IMR-90 (cell line): ENCODE measurements at regions not wholly inside any gene's neighbourhood (a gene's known extent, or its start where the extent isn't known, plus 50 kb on each side); places are given as distances from the start of the nearest gene placed in this dataset.
A peak's percentile ranks its signal among the peaks of the same experiment; 100 is the strongest.

Experiments used
- ATAC-seq: fragments of 200-7000 bp; cut with Tn5 transposase; 2 replicates; pipeline ENCODE4 v1.9.1; 2020; ENCODE audit warnings: low read depth, mild to moderate bottlenecking, moderate library complexity
- BruUV-seq: library from RNA; stranded (reverse); fragments of 400-500 nt; replicated peaks from 2 replicates; lab custom pipeline; 2021; lab: Mats Ljungman, UMichigan
- CTCF ChIA-PET: fragments of 300-600 bp; formaldehyde crosslinking; extraction: SDS; loops from one replicate; lab custom pipeline; 2021; ENCODE audit warnings: antibody characterized with exemption; lab: Yijun Ruan, JAX
- POLR2A ChIA-PET: fragments of 300-600 bp; sonication (Branson Sonifier 250); formaldehyde crosslinking; loops from one replicate; lab custom pipeline; 2022; ENCODE audit warnings: antibody characterized with exemption; ENCODE audit not compliant: unreplicated experiment; lab: Charles Lee
- DNase-seq: peaks from one replicate; pipeline ENCODE4 v3.0.0; 2013
- H2AFZ ChIP-seq: replicated peaks from 2 replicates; pipeline ENCODE3; 2013; ENCODE audit warnings: low read length, mild to moderate bottlenecking; ENCODE audit not compliant: poor library complexity
- H2AK5ac ChIP-seq: 2 replicates; pipeline ENCODE4 v1.6.1; 2013; ENCODE audit warnings: low read depth, low read length, inconsistent platforms
- H2AK9ac ChIP-seq: replicated peaks from 2 replicates; pipeline ENCODE3; 2013; ENCODE audit warnings: mild to moderate bottlenecking, low read depth, low read length, moderate library complexity; ENCODE audit not compliant: poor library complexity
- H2BK120ac ChIP-seq: 2 replicates; pipeline ENCODE4 v1.6.1; 2013; ENCODE audit warnings: low read depth, low read length, inconsistent platforms
- H2BK15ac ChIP-seq: 3 replicates; pipeline ENCODE4 v1.6.1; 2013; ENCODE audit warnings: low read depth, low read length, inconsistent platforms
- H2BK20ac ChIP-seq: 2 replicates; pipeline ENCODE4 v1.6.1; 2013; ENCODE audit warnings: low read depth, mild to moderate bottlenecking, inconsistent platforms, low read length, moderate library complexity
- H2BK5ac ChIP-seq: 2 replicates; pipeline ENCODE4 v1.6.1; 2013; ENCODE audit warnings: mild to moderate bottlenecking, low read depth, low read length, inconsistent platforms; ENCODE audit not compliant: poor library complexity, severe bottlenecking
- H3K14ac ChIP-seq: replicated peaks from 2 replicates; pipeline ENCODE4 v1.6.1; 2013; ENCODE audit warnings: low read depth, low read length, inconsistent platforms
- H3K18ac ChIP-seq: 2 replicates; pipeline ENCODE4 v1.6.1; 2013; ENCODE audit warnings: low read depth, low read length, control low read depth
- H3K23ac ChIP-seq: 2 replicates; pipeline ENCODE4 v1.6.1; 2013; ENCODE audit warnings: low read depth, low read length, inconsistent platforms
- H3K27ac ChIP-seq: 2 replicates; pipeline ENCODE4 v1.5.1; 2013; ENCODE audit warnings: mild to moderate bottlenecking, control low read depth, low read length; ENCODE audit not compliant: insufficient read depth
- H3K27me3 ChIP-seq: 2 replicates; pipeline ENCODE4 v1.6.1; 2013; ENCODE audit warnings: low read length; ENCODE audit not compliant: control insufficient read depth, insufficient read depth
- H3K36me3 ChIP-seq: 2 replicates; pipeline ENCODE4 v1.6.1; 2013; ENCODE audit warnings: low read length, mixed read lengths; ENCODE audit not compliant: control insufficient read depth, insufficient read depth
- H3K4ac ChIP-seq: 2 replicates; pipeline ENCODE4 v1.6.1; 2013; ENCODE audit warnings: low read depth, low read length, inconsistent platforms
- H3K4me1 ChIP-seq: 2 replicates; pipeline ENCODE4 v1.6.1; 2013; ENCODE audit warnings: low read length, mixed read lengths; ENCODE audit not compliant: control insufficient read depth, insufficient read depth
- H3K4me2 ChIP-seq: 2 replicates; pipeline ENCODE4 v1.6.1; 2013; ENCODE audit warnings: low read depth, mild to moderate bottlenecking, control low read depth, low read length, moderate library complexity
- H3K4me3 ChIP-seq: 2 replicates; pipeline ENCODE4 v1.5.1; 2013; ENCODE audit warnings: low read depth, mild to moderate bottlenecking, control low read depth, low read length, moderate library complexity; ENCODE audit not compliant: insufficient read depth
- H3K56ac ChIP-seq: 2 replicates; pipeline ENCODE4 v1.6.1; 2013; ENCODE audit warnings: low read length, inconsistent platforms; ENCODE audit not compliant: insufficient read depth; ENCODE audit errors: extremely low read depth
- H3K79me1 ChIP-seq, 2 experiments: 2 replicates each; pipeline ENCODE4 v1.6.1; 2013; ENCODE audit warnings: low read length in 2 of 2, inconsistent platforms in 1 of 2, low read depth in 1 of 2
- H3K9ac ChIP-seq: 2 replicates; pipeline ENCODE4 v1.6.1; 2013; ENCODE audit warnings: low read depth, low read length, control low read depth
- H3K9me1 ChIP-seq: 2 replicates; pipeline ENCODE4 v1.6.1; 2013; ENCODE audit warnings: low read length, inconsistent platforms; ENCODE audit not compliant: insufficient read depth
- H3K9me3 ChIP-seq: 2 replicates; pipeline ENCODE4 v1.6.1; 2013; ENCODE audit warnings: low read length; ENCODE audit not compliant: control insufficient read depth, insufficient read depth
- H4K20me1 ChIP-seq: 2 replicates; pipeline ENCODE4 v1.6.1; 2013; ENCODE audit warnings: low read length, inconsistent platforms; ENCODE audit not compliant: insufficient read depth
- H4K5ac ChIP-seq: 2 replicates; pipeline ENCODE4 v1.6.1; 2013; ENCODE audit warnings: mild to moderate bottlenecking, low read depth, low read length, control low read depth
- H4K8ac ChIP-seq, 2 experiments: 2 replicates each; pipeline ENCODE4 v1.6.1; 2013; ENCODE audit warnings: low read depth in 2 of 2, low read length in 2 of 2, control low read depth in 1 of 2, inconsistent platforms in 1 of 2
- H4K91ac ChIP-seq: 2 replicates; pipeline ENCODE4 v1.6.1; 2013; ENCODE audit warnings: low read depth, low read length, inconsistent platforms; ENCODE audit not compliant: insufficient read depth
- BHLHE40 ChIP-seq: fragments of 150-350 bp; IDR thresholded peaks from 2 replicates; pipeline ENCODE4 v1.6.1; 2016; ENCODE audit warnings: mild to moderate bottlenecking, low read depth, low read length
- CEBPB ChIP-seq: IDR thresholded peaks from 2 replicates; pipeline ENCODE4 v1.6.1; 2012; ENCODE audit warnings: low read depth, low read length, improper control_type of control experiment
- CHD1 ChIP-seq: IDR thresholded peaks from 2 replicates; pipeline ENCODE4 v1.6.1; 2012; ENCODE audit warnings: low read depth, low read length, improper control_type of control experiment
- FOS ChIP-seq: fragments of 150-350 bp; IDR thresholded peaks from 2 replicates; pipeline ENCODE4 v1.6.1; 2016; ENCODE audit warnings: low read depth, low read length
- MAFK ChIP-seq: IDR thresholded peaks from 2 replicates; pipeline ENCODE4 v1.6.1; 2012; ENCODE audit warnings: low read depth, low read length, improper control_type of control experiment
- MXI1 ChIP-seq: IDR thresholded peaks from 2 replicates; pipeline ENCODE4 v1.6.1; 2012; ENCODE audit warnings: low read depth, mild to moderate bottlenecking, low read length, moderate library complexity, borderline replicate concordance
- POLR2A ChIP-seq: IDR thresholded peaks from 2 replicates; pipeline ENCODE4 v1.6.1; 2012; ENCODE audit warnings: mild to moderate bottlenecking, low read depth, low read length
- RCOR1 ChIP-seq: IDR thresholded peaks from 2 replicates; pipeline ENCODE4 v1.6.1; 2012; ENCODE audit warnings: mild to moderate bottlenecking, low read length, improper control_type of control experiment; ENCODE audit not compliant: insufficient replicate concordance
- WGBS, 2 experiments: methylation state at CpG; one replicate each; pipeline versions ENCODE4 v1.1.5 to v1.1.7; 2013; ENCODE audit warnings: missing lambda C conversion rate in 2 of 2; ENCODE audit not compliant: insufficient read length in 1 of 2; ENCODE audit errors: extremely low coverage in 2 of 2; 5-methylcytosine and 5-hydroxymethylcytosine counted together
- dilution Hi-C: fragments of 300-500 bp; cut with HindIII; formaldehyde crosslinking; loops from one replicate; pipeline ENCODE4 v1.14.3; 2018; ENCODE audit warnings: low sequenced_read_pairs; ENCODE audit not compliant: unreplicated experiment
- in situ Hi-C: fragments of 300-500 bp; cut with MboI; formaldehyde crosslinking; loops from 3 replicates; pipeline ENCODE4 v1.14.3; 2019; ENCODE audit warnings: low sequenced_read_pairs, inconsistent platforms, mixed read lengths
- intact Hi-C: fragments of 100-400 bp; cut with micrococcal nuclease; formaldehyde crosslinking; loops from 2 replicates; pipeline ENCODE4 v1.10.0; 2022
- TF ChIP-seq, protein P1 (sequence below): fragments of 150-350 bp; IDR thresholded peaks from 2 replicates; pipeline ENCODE4 v1.6.1; 2017; ENCODE audit warnings: mild to moderate bottlenecking, antibody characterized with exemption, low read length, low read depth

DNA sequence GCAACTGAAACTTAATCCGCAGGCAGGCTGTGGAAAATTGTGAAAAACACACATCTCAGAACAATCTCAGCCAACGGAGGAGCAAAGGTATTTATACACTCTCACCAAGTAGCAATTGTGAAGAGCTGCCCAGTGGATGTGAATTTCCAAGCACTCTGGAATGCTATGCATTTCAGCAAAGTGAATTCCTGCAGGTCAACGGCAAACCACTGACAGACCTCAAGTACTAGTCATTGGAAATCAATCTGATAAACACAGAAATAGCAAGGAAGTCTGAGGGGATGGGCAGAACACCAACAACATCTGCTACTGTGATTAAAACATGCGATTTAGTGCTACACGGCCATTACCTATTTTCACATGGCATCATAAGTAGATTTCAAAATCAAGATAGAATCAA lies 429.1 kb downstream of the HTR1B start:
- H3K56ac ChIP-seq = peak overlapping the region; percentile 82
- peak overlapping the region; percentile 67; the same call in 1 of the 2 replicates for H3K4me2 ChIP-seq
- no TSS peak for BruUV-seq
- H3K9ac ChIP-seq = no peak overlapping the region
- no peaks in the 10 kb centered on the region for H4K20me1 ChIP-seq
- POLR2A ChIA-PET = no interaction called here
- no peak overlapping the region for H2AFZ ChIP-seq
- intact Hi-C loops = loop anchor here (2.0 kb wide), 1 partner anchor 421 kb away; no protein-coding TSS in a partner anchor
- DNase-seq (peak; percentile 96), ATAC-seq (peak; percentile 89)
- 0 out of 2 replicates have a peak overlapping the region, but pooled peaks have one; percentile 54 for H3K14ac ChIP-seq
- in situ Hi-C loops = no loop called here
- H3K27ac ChIP-seq = peak overlapping the region; percentile 15; the same call in 1 of the 2 replicates
- H2BK20ac ChIP-seq = peak overlapping the region; percentile 76
- no CpG with 5 or more reads among the region's 5 CpGs for WGBS, 2 experiments
- dilution Hi-C loops = no loop called here
- no peak overlapping the region; the same call in 1 of the 2 replicates for H4K5ac ChIP-seq
- peaks cover 3% of the 10 kb centered on the region for H3K9me3 ChIP-seq
- peak overlapping the region; percentile 36; the same call in 1 of the 2 replicates for H4K91ac ChIP-seq
- no peaks in the 10 kb centered on the region for H3K27me3 ChIP-seq
- peaks cover 6% of the 10 kb centered on the region for H3K4me1 ChIP-seq
- H4K8ac ChIP-seq = peak overlapping the region in 1 of 2 experiments; percentile 63; a peak in 2 of 4 replicates
- TF ChIP-seq FOS (peak; percentile 67), RCOR1 (peak; percentile 98), POLR2A (no peak), CEBPB (peak; percentile 51; the same call in 1 of the 2 replicates), MXI1 (0 out of 2 replicates have a peak, but pooled peaks have one; percentile 12), MAFK (0 out of 2 replicates have a peak, but pooled peaks have one; percentile 23), CHD1 (no peak), BHLHE40 (peak; percentile 52; the same call in 1 of the 2 replicates)
- TF ChIP-seq, protein P1, sequence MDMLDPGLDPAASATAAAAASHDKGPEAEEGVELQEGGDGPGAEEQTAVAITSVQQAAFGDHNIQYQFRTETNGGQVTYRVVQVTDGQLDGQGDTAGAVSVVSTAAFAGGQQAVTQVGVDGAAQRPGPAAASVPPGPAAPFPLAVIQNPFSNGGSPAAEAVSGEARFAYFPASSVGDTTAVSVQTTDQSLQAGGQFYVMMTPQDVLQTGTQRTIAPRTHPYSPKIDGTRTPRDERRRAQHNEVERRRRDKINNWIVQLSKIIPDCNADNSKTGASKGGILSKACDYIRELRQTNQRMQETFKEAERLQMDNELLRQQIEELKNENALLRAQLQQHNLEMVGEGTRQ = no peak
- no peaks in the 10 kb centered on the region for H3K36me3 ChIP-seq
- H3K23ac ChIP-seq = no peak overlapping the region
- peak overlapping the region; percentile 57; the same call in 1 of the 2 replicates for H3K18ac ChIP-seq
- H3K4ac ChIP-seq = peak overlapping the region; percentile 40; the same call in 1 of the 2 replicates
- 0 out of 2 replicates have a peak, but pooled peaks cover 1% of the 10 kb centered on the region for H3K9me1 ChIP-seq
- H2AK9ac ChIP-seq = no peak overlapping the region
- CTCF ChIA-PET = interaction anchor here (0.7 to 1.4 kb wide), 2 partner anchors 15 to 336 kb away, joined by 3 read pairs; no protein-coding TSS in a partner anchor
- peak overlapping the region; percentile 18; the same call in 1 of the 2 replicates for H3K4me3 ChIP-seq
- H2BK5ac ChIP-seq = peak overlapping the region; percentile 87
- 0 out of 3 replicates have a peak overlapping the region, but pooled peaks have one; percentile 63 for H2BK15ac ChIP-seq
- H2AK5ac ChIP-seq = no peak overlapping the region
- H3K79me1 ChIP-seq = no peaks in the 10 kb centered on the region
- peak overlapping the region; percentile 87 for H2BK120ac ChIP-seq
